Mesenchymal stem cell (in vitro differentiated cells and primary cell): ENCODE measurements at regions not wholly inside any gene's neighbourhood (a gene's known extent, or its start where the extent isn't known, plus 50 kb on each side); places are given as distances from the start of the nearest gene placed in this dataset.

Experiments
- DNase-seq: peaks from one replicate; pipeline ENCODE4 v3.0.0-alpha.2; 2013
- H2AFZ ChIP-seq: one replicate; pipeline ENCODE4 v1.6.1; 2013; ENCODE audit warnings: low read depth, mild to moderate bottlenecking, control low read depth, inconsistent platforms, low read length, moderate library complexity
- H2AK5ac ChIP-seq: 2 replicates; pipeline ENCODE4 v1.6.1; 2013; ENCODE audit warnings: low read length, moderate library complexity, mild to moderate bottlenecking, inconsistent platforms; ENCODE audit not compliant: severe bottlenecking
- H2BK120ac ChIP-seq: one replicate; pipeline ENCODE4 v1.6.1; 2013; ENCODE audit warnings: low read depth, mild to moderate bottlenecking, inconsistent platforms, low read length, moderate library complexity
- H2BK12ac ChIP-seq, 2 experiments: one replicate each; pipeline ENCODE4 v1.6.1; 2013; ENCODE audit warnings: inconsistent platforms in 2 of 2, low read length in 2 of 2, mild to moderate bottlenecking in 2 of 2, moderate library complexity in 2 of 2, control low read depth in 1 of 2
- H2BK15ac ChIP-seq: one replicate; pipeline ENCODE4 v1.6.1; 2013; ENCODE audit warnings: mild to moderate bottlenecking, low read depth, inconsistent platforms; ENCODE audit not compliant: poor library complexity, severe bottlenecking
- H2BK5ac ChIP-seq: 2 replicates; pipeline ENCODE4 v1.6.1; 2013; ENCODE audit warnings: low read depth, mild to moderate bottlenecking, low read length, control low read depth, inconsistent platforms; ENCODE audit not compliant: poor library complexity, severe bottlenecking
- H3K14ac ChIP-seq, 2 experiments: one replicate each; pipeline ENCODE4 v1.6.1; 2013; ENCODE audit warnings: inconsistent platforms in 2 of 2, low read length in 2 of 2, control low read depth in 1 of 2, mild to moderate bottlenecking in 1 of 2, moderate library complexity in 1 of 2
- H3K18ac ChIP-seq, 2 experiments: one replicate each; pipeline ENCODE4 v1.6.1; 2013; ENCODE audit warnings: inconsistent platforms in 2 of 2, low read length in 2 of 2, control low read depth in 1 of 2, low read depth in 1 of 2, mild to moderate bottlenecking in 1 of 2
- H3K23ac ChIP-seq, 2 experiments: one replicate each; pipeline ENCODE4 v1.6.1; 2013; ENCODE audit warnings: inconsistent platforms in 2 of 2, low read length in 2 of 2, mild to moderate bottlenecking in 2 of 2, moderate library complexity in 2 of 2, control low read depth in 1 of 2
- H3K27ac ChIP-seq: 2 replicates; pipeline ENCODE4 v1.5.1; 2013; ENCODE audit warnings: mild to moderate bottlenecking, moderate library complexity, low read length, control low read depth, inconsistent platforms; ENCODE audit not compliant: poor library complexity, severe bottlenecking
- H3K27me3 ChIP-seq, 2 experiments: 2 replicates each; pipeline versions ENCODE4 v1.6.1 to v1.7.0; 2013; ENCODE audit warnings: low read length in 2 of 2, mild to moderate bottlenecking in 2 of 2, moderate library complexity in 2 of 2, control low read depth in 1 of 2, inconsistent platforms in 1 of 2; ENCODE audit not compliant: control insufficient read depth in 1 of 2, insufficient read depth in 1 of 2
- H3K36me3 ChIP-seq, 2 experiments: 2 replicates each; pipeline versions ENCODE4 v1.6.1 to v1.7.0; 2013; ENCODE audit warnings: low read length in 2 of 2, control low read depth in 1 of 2, inconsistent platforms in 1 of 2, low read depth in 1 of 2, mild to moderate bottlenecking in 1 of 2; ENCODE audit not compliant: insufficient read depth in 2 of 2, control insufficient read depth in 1 of 2
- H3K4ac ChIP-seq, 2 experiments: one replicate each; pipeline ENCODE4 v1.6.1; 2013; ENCODE audit warnings: inconsistent platforms in 2 of 2, low read length in 2 of 2, mild to moderate bottlenecking in 2 of 2, moderate library complexity in 2 of 2, control low read depth in 1 of 2, low read depth in 1 of 2
- H3K4me1 ChIP-seq: 2 replicates; pipeline ENCODE4 v1.6.1; 2013; ENCODE audit warnings: low read depth, low read length, control low read depth; ENCODE audit not compliant: control insufficient read depth, insufficient read depth
- H3K4me2 ChIP-seq: 2 replicates; pipeline ENCODE4 v1.6.1; 2013; ENCODE audit warnings: low read length, mild to moderate bottlenecking, inconsistent platforms; ENCODE audit not compliant: poor library complexity, severe bottlenecking
- H3K4me3 ChIP-seq, 2 experiments: 2 replicates each; pipeline versions ENCODE4 v1.5.1 to v1.7.0; 2013; ENCODE audit warnings: low read length in 2 of 2, mild to moderate bottlenecking in 2 of 2, control low read depth in 1 of 2, low read depth in 1 of 2; ENCODE audit not compliant: insufficient read depth in 1 of 2
- H3K79me1 ChIP-seq: replicated peaks from 2 replicates; pipeline ENCODE4 v1.6.1; 2013; ENCODE audit warnings: mild to moderate bottlenecking, control low read depth, low read length, inconsistent platforms; ENCODE audit not compliant: poor library complexity, severe bottlenecking
- H3K9ac ChIP-seq: 2 replicates; pipeline ENCODE4 v1.7.0; 2013; ENCODE audit warnings: mild to moderate bottlenecking, low read length, moderate library complexity
- H3K9me3 ChIP-seq: 2 replicates; pipeline ENCODE4 v1.7.0; 2013; ENCODE audit warnings: mild to moderate bottlenecking, low read length; ENCODE audit not compliant: control insufficient read depth
- H4K8ac ChIP-seq: one replicate; pipeline ENCODE4 v1.6.1; 2013; ENCODE audit warnings: inconsistent platforms, mild to moderate bottlenecking, low read length, moderate library complexity
- H4K91ac ChIP-seq: one replicate; pipeline ENCODE4 v1.6.1; 2013; ENCODE audit warnings: mild to moderate bottlenecking, low read length, inconsistent platforms
- WGBS: methylation state at CpG from one replicate; pipeline ENCODE4 v1.1.7; 2013; ENCODE audit warnings: mixed read lengths; 5-methylcytosine and 5-hydroxymethylcytosine counted together

GRCh38 chr2:116724550-116724949 lies 1089.9 kb upstream of the DDX18 start:
- H3K4me2 ChIP-seq, result no peak overlapping the region
- no peak overlapping the region for H3K23ac ChIP-seq
- no peak overlapping the region for H2BK15ac ChIP-seq
- H2AK5ac ChIP-seq, result no peak overlapping the region
- no peak overlapping the region for H3K27ac ChIP-seq
- H2AFZ ChIP-seq, result no peak overlapping the region
- no peak overlapping the region for H3K14ac ChIP-seq
- WGBS, result no CpG with 5 or more reads among the region's 1 CpG
- no peaks in the 10 kb centered on the region for H3K79me1 ChIP-seq
- H3K18ac ChIP-seq, result no peak overlapping the region
- no peaks in the 10 kb centered on the region for H3K36me3 ChIP-seq
- peaks cover 4% of the 10 kb centered on the region for H3K9me3 ChIP-seq
- H4K91ac ChIP-seq, result no peak overlapping the region
- no peak for DNase-seq
- no peak overlapping the region for H3K4ac ChIP-seq
- no peak overlapping the region for H3K4me3 ChIP-seq
- no peak overlapping the region for H2BK120ac ChIP-seq
- H3K4me1 ChIP-seq, result no peaks in the 10 kb centered on the region
- H2BK5ac ChIP-seq, result no peak overlapping the region
- no peaks in the 10 kb centered on the region for H3K27me3 ChIP-seq
- no peak overlapping the region for H2BK12ac ChIP-seq
- no peak overlapping the region for H3K9ac ChIP-seq
- H4K8ac ChIP-seq, result no peak overlapping the region

DNA sequence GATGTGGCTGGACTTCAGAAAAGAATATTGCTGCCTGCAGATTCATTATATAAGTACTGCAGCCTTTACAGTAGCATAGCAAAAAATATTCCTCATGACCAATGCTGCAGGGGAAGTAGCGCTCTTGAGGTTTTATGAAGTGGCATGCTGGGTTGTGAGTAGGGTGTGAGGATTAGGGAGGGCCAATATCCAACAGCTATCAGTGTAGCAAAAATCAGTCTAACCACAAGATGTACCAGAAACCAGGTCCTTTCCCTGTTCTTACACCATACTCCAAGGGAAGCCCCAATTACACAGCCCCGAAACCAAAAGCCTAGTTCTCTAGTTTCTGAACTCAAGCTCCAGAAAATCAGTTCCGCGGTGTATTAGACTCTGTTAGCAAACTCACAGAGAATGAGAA lies 1082.2 kb upstream of the DDX18 start:
- H3K4me3 ChIP-seq, result no peak overlapping the region
- H3K14ac ChIP-seq, result no peak overlapping the region
- H3K79me1 ChIP-seq, result no peaks in the 10 kb centered on the region
- H2BK15ac ChIP-seq, result no peak overlapping the region
- H3K23ac ChIP-seq, result no peak overlapping the region
- no peak overlapping the region for H2AFZ ChIP-seq
- DNase-seq, result no peak
- WGBS, result 97% methylated on average over 3 of the region's 4 CpGs
- H3K36me3 ChIP-seq, result no peaks in the 10 kb centered on the region
- no peak overlapping the region for H2AK5ac ChIP-seq
- H2BK12ac ChIP-seq, result no peak overlapping the region
- no peak overlapping the region for H3K4me2 ChIP-seq
- no peak overlapping the region for H4K91ac ChIP-seq
- no peak overlapping the region for H3K9ac ChIP-seq
- H3K27me3 ChIP-seq, result no peaks in the 10 kb centered on the region
- H3K4ac ChIP-seq, result no peak overlapping the region
- no peak overlapping the region for H3K27ac ChIP-seq
- H3K4me1 ChIP-seq, result no peaks in the 10 kb centered on the region
- H2BK5ac ChIP-seq, result no peak overlapping the region
- no peak overlapping the region for H2BK120ac ChIP-seq
- peaks cover 4% of the 10 kb centered on the region for H3K9me3 ChIP-seq
- H4K8ac ChIP-seq, result no peak overlapping the region
- no peak overlapping the region for H3K18ac ChIP-seq

DNA sequence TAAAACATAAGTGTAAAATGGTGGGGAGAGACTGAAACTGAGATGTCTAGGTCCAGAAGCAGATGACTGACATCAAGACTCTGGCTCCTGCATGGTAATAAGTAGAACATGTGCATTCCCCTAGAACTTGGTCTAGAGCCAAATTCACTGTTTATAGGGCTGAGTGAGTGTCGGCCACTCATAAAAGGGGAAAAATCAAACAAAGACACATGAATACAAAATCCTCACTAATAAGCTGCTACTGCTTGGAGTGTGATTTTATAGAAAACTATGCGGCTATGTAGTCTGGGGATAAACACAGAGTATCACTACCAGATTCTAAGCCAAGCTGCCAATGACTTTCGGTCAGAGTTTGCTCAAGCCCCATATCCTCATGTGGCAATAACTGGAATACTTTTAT lies 1080.8 kb upstream of the DDX18 start:
- Histone ChIP-seq H3K79me1 (no peaks in the 10 kb centered on the region), H2BK12ac (no peak overlapping the region), H2AK5ac (no peak overlapping the region), H3K4ac (no peak overlapping the region), H2AFZ (no peak overlapping the region), H3K18ac (no peak overlapping the region), H3K4me1 (no peaks in the 10 kb centered on the region), H3K27ac (no peak overlapping the region), H3K36me3 (no peaks in the 10 kb centered on the region), H4K8ac (no peak overlapping the region), H3K14ac (no peak overlapping the region), H3K4me2 (no peak overlapping the region), H2BK120ac (no peak overlapping the region), H2BK15ac (no peak overlapping the region), H3K9me3 (no peaks in the 10 kb centered on the region), H3K9ac (no peak overlapping the region), H3K27me3 (no peaks in the 10 kb centered on the region), H2BK5ac (no peak overlapping the region), H4K91ac (no peak overlapping the region), H3K23ac (no peak overlapping the region), H3K4me3 (no peak overlapping the region)
- DNase-seq, result peak; percentile 40
- 83% methylated on average over 1 of the region's 3 CpGs for WGBS

DNA sequence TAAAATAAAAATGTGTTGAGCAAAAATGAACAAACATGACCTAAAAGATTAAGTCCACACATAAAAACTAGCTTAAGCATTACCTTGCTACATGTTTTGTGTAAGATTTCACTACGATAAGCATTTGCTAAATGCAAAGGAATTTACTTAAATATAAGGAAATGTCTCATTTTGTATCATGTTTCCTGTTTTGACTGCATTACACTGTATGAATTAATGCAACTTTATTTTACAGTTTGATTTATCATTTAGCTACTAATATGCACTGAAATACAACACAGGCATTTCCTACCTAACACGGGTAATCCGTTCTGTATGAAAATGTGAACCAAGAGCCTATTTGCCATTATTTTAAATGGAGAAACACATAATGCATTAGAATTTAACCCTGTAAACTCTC lies 1076.5 kb upstream of the DDX18 start:
- 100% methylated on average over 2 of the region's 3 CpGs for WGBS
- Histone ChIP-seq H4K91ac (no peak overlapping the region), H2AFZ (no peak overlapping the region), H2BK5ac (no peak overlapping the region), H2BK12ac (no peak overlapping the region), H3K79me1 (no peaks in the 10 kb centered on the region), H3K4me1 (no peaks in the 10 kb centered on the region), H3K4ac (no peak overlapping the region), H2AK5ac (no peak overlapping the region), H2BK15ac (no peak overlapping the region), H3K23ac (no peak overlapping the region), H3K27me3 (no peaks in the 10 kb centered on the region), H3K9ac (no peak overlapping the region), H3K18ac (no peak overlapping the region), H3K9me3 (no peaks in the 10 kb centered on the region), H4K8ac (no peak overlapping the region), H3K4me3 (no peak overlapping the region), H3K27ac (no peak overlapping the region), H3K36me3 (no peaks in the 10 kb centered on the region), H2BK120ac (no peak overlapping the region), H3K4me2 (no peak overlapping the region), H3K14ac (no peak overlapping the region)
- DNase-seq, result no peak
